Liver (tissue), 3 donors: ENCODE measurements at regions not wholly inside any gene's neighbourhood (a gene's known extent, or its start where the extent isn't known, plus 50 kb on each side); places are given as distances from the start of the nearest gene placed in this dataset.

ENCODE experiments used
- ATF3 ChIP-seq: IDR thresholded peaks from 2 replicates; pipeline ENCODE4 v1.6.1; 2016; ENCODE audit warnings: antibody characterized with exemption
- CTCF ChIP-seq: fragments of 150-350 bp; IDR thresholded peaks from 2 replicates; pipeline ENCODE4 v1.5.1; 2017; ENCODE audit warnings: improper control_type of control experiment, low read depth, low read length; ENCODE audit not compliant: missing input control
- GABPA ChIP-seq, 2 donors: IDR thresholded peaks in 1 of 2; conservative IDR thresholded peaks in 1 of 2; 2 replicates each; pipeline ENCODE4 v1.6.1; 2016; ENCODE audit warnings: antibody characterized with exemption in 2 of 2, mild to moderate bottlenecking in 1 of 2, moderate library complexity in 1 of 2
- HNF4G ChIP-seq: IDR thresholded peaks from 2 replicates; pipeline ENCODE4 v1.6.1; 2016; ENCODE audit warnings: antibody characterized with exemption
- MAX ChIP-seq: IDR thresholded peaks from 2 replicates; pipeline ENCODE4 v1.6.1; 2016; ENCODE audit warnings: antibody characterized with exemption
- RAD21 ChIP-seq, 2 donors: IDR thresholded peaks; 2 replicates each; pipeline ENCODE4 v1.6.1; 2016; ENCODE audit warnings: antibody characterized with exemption in 2 of 2, mild to moderate bottlenecking in 2 of 2
- REST ChIP-seq: IDR thresholded peaks from 2 replicates; pipeline ENCODE4 v1.6.1; 2016; ENCODE audit warnings: antibody characterized with exemption, mild to moderate bottlenecking
- SP1 ChIP-seq: IDR thresholded peaks from 2 replicates; pipeline ENCODE4 v1.6.1; 2018; ENCODE audit warnings: antibody characterized with exemption, mild to moderate bottlenecking
- TAF1 ChIP-seq: conservative IDR thresholded peaks from 2 replicates; pipeline ENCODE4 v1.6.1; 2016; ENCODE audit warnings: antibody characterized with exemption, mild to moderate bottlenecking
- YY1 ChIP-seq: IDR thresholded peaks from 2 replicates; pipeline ENCODE4 v1.6.1; 2016; ENCODE audit warnings: antibody characterized with exemption, mild to moderate bottlenecking
- ZBTB33 ChIP-seq: IDR thresholded peaks from 2 replicates; pipeline ENCODE4 v1.6.1; 2016; ENCODE audit warnings: antibody characterized with exemption
- donor health status: healthy.
- donor health status: healthy.

- TF ChIP-seq YY1: no peak
- no peak for TF ChIP-seq TAF1
- TF ChIP-seq CTCF: no peak
- TF ChIP-seq ZBTB33: no peak
- TF ChIP-seq RAD21 (IDR thresholded peaks at IDR 0.05): no peak
- no peak for TF ChIP-seq MAX
- no peak for TF ChIP-seq ATF3
- no peak for TF ChIP-seq HNF4G
- no peak for TF ChIP-seq GABPA (IDR thresholded peaks at IDR 0.05 in 1 of 2, conservative IDR thresholded peaks at IDR 0.05 in 1 of 2)
- TF ChIP-seq REST: no peak
- TF ChIP-seq SP1: no peak
Observed at GRCh38 chr7:42770114-42770513, 141.8 kb downstream of the C7orf25 start.
